Umbilical cord (tissue), 1 donor: ENCODE measurements at regions not wholly inside any gene's neighbourhood (a gene's known extent, or its start where the extent isn't known, plus 50 kb on each side); places are given as distances from the start of the nearest gene placed in this dataset.

Source experiments
- DNase-seq: peaks from one replicate; pipeline ENCODE4 v3.0.0-alpha.2; 2015; ENCODE audit warnings: low spot score

GRCh38 chr6:20024316-20024673 lies 187.1 kb downstream of the ID4 start:
- DNase-seq = no peak

- no peak for DNase-seq
Measured at GRCh38 chr6:20024978-20025377, 187.3 kb downstream of the MBOAT1 start.

- no peak for DNase-seq
Measured at GRCh38 chr6:20025681-20026080, 186.6 kb downstream of the MBOAT1 start.

GRCh38 chr6:20028143-20028542 lies 184.1 kb downstream of the MBOAT1 start:
- DNase-seq = no peak

GRCh38 chr6:20028562-20028961 lies 183.7 kb downstream of the MBOAT1 start:
- DNase-seq = no peak

- no peak for DNase-seq
Measured at GRCh38 chr6:20029979-20030378, 182.3 kb downstream of the MBOAT1 start.

GRCh38 chr6:20031342-20031741 lies 180.9 kb downstream of the MBOAT1 start:
- no peak for DNase-seq

- no peak for DNase-seq
Measured at GRCh38 chr6:20033697-20034407, 178.4 kb downstream of the MBOAT1 start.

GRCh38 chr6:20034408-20034769 lies 177.9 kb downstream of the MBOAT1 start:
- DNase-seq = no peak

- no peak for DNase-seq
Measured at GRCh38 chr6:20036141-20036677, 176.1 kb downstream of the MBOAT1 start.

- no peak for DNase-seq
Measured at GRCh38 chr6:20038410-20039204, 173.7 kb downstream of the MBOAT1 start.

- no peak for DNase-seq
Measured at GRCh38 chr6:20044883-20045282, 167.4 kb downstream of the MBOAT1 start.
